Mesenchymal stem cell (in vitro differentiated cells and primary cell): ENCODE measurements at regions not wholly inside any gene's neighbourhood (a gene's known extent, or its start where the extent isn't known, plus 50 kb on each side); places are given as distances from the start of the nearest gene placed in this dataset.
"Not testable (repeated sequence)": the region's sequence is repeated elsewhere in the genome, so short reads cannot be mapped to it uniquely, and the experiment has no call there.

Source experiments
- DNase-seq: peaks from one replicate; pipeline ENCODE4 v3.0.0-alpha.2; 2013
- H2AFZ ChIP-seq: one replicate; pipeline ENCODE4 v1.6.1; 2013; ENCODE audit warnings: low read depth, mild to moderate bottlenecking, control low read depth, inconsistent platforms, low read length, moderate library complexity
- H2AK5ac ChIP-seq: 2 replicates; pipeline ENCODE4 v1.6.1; 2013; ENCODE audit warnings: low read length, moderate library complexity, mild to moderate bottlenecking, inconsistent platforms; ENCODE audit not compliant: severe bottlenecking
- H2BK120ac ChIP-seq: one replicate; pipeline ENCODE4 v1.6.1; 2013; ENCODE audit warnings: low read depth, mild to moderate bottlenecking, inconsistent platforms, low read length, moderate library complexity
- H2BK12ac ChIP-seq, 2 experiments: one replicate each; pipeline ENCODE4 v1.6.1; 2013; ENCODE audit warnings: inconsistent platforms in 2 of 2, low read length in 2 of 2, mild to moderate bottlenecking in 2 of 2, moderate library complexity in 2 of 2, control low read depth in 1 of 2
- H2BK15ac ChIP-seq: one replicate; pipeline ENCODE4 v1.6.1; 2013; ENCODE audit warnings: mild to moderate bottlenecking, low read depth, inconsistent platforms; ENCODE audit not compliant: poor library complexity, severe bottlenecking
- H2BK5ac ChIP-seq: 2 replicates; pipeline ENCODE4 v1.6.1; 2013; ENCODE audit warnings: low read depth, mild to moderate bottlenecking, low read length, control low read depth, inconsistent platforms; ENCODE audit not compliant: poor library complexity, severe bottlenecking
- H3K14ac ChIP-seq, 2 experiments: one replicate each; pipeline ENCODE4 v1.6.1; 2013; ENCODE audit warnings: inconsistent platforms in 2 of 2, low read length in 2 of 2, control low read depth in 1 of 2, mild to moderate bottlenecking in 1 of 2, moderate library complexity in 1 of 2
- H3K18ac ChIP-seq, 2 experiments: one replicate each; pipeline ENCODE4 v1.6.1; 2013; ENCODE audit warnings: inconsistent platforms in 2 of 2, low read length in 2 of 2, control low read depth in 1 of 2, low read depth in 1 of 2, mild to moderate bottlenecking in 1 of 2
- H3K23ac ChIP-seq, 2 experiments: one replicate each; pipeline ENCODE4 v1.6.1; 2013; ENCODE audit warnings: inconsistent platforms in 2 of 2, low read length in 2 of 2, mild to moderate bottlenecking in 2 of 2, moderate library complexity in 2 of 2, control low read depth in 1 of 2
- H3K27ac ChIP-seq: 2 replicates; pipeline ENCODE4 v1.5.1; 2013; ENCODE audit warnings: mild to moderate bottlenecking, moderate library complexity, low read length, control low read depth, inconsistent platforms; ENCODE audit not compliant: poor library complexity, severe bottlenecking
- H3K27me3 ChIP-seq, 2 experiments: 2 replicates each; pipeline versions ENCODE4 v1.6.1 to v1.7.0; 2013; ENCODE audit warnings: low read length in 2 of 2, mild to moderate bottlenecking in 2 of 2, moderate library complexity in 2 of 2, control low read depth in 1 of 2, inconsistent platforms in 1 of 2; ENCODE audit not compliant: control insufficient read depth in 1 of 2, insufficient read depth in 1 of 2
- H3K36me3 ChIP-seq, 2 experiments: 2 replicates each; pipeline versions ENCODE4 v1.6.1 to v1.7.0; 2013; ENCODE audit warnings: low read length in 2 of 2, control low read depth in 1 of 2, inconsistent platforms in 1 of 2, low read depth in 1 of 2, mild to moderate bottlenecking in 1 of 2; ENCODE audit not compliant: insufficient read depth in 2 of 2, control insufficient read depth in 1 of 2
- H3K4ac ChIP-seq, 2 experiments: one replicate each; pipeline ENCODE4 v1.6.1; 2013; ENCODE audit warnings: inconsistent platforms in 2 of 2, low read length in 2 of 2, mild to moderate bottlenecking in 2 of 2, moderate library complexity in 2 of 2, control low read depth in 1 of 2, low read depth in 1 of 2
- H3K4me1 ChIP-seq: 2 replicates; pipeline ENCODE4 v1.6.1; 2013; ENCODE audit warnings: low read depth, low read length, control low read depth; ENCODE audit not compliant: control insufficient read depth, insufficient read depth
- H3K4me2 ChIP-seq: 2 replicates; pipeline ENCODE4 v1.6.1; 2013; ENCODE audit warnings: low read length, mild to moderate bottlenecking, inconsistent platforms; ENCODE audit not compliant: poor library complexity, severe bottlenecking
- H3K4me3 ChIP-seq, 2 experiments: 2 replicates each; pipeline versions ENCODE4 v1.5.1 to v1.7.0; 2013; ENCODE audit warnings: low read length in 2 of 2, mild to moderate bottlenecking in 2 of 2, control low read depth in 1 of 2, low read depth in 1 of 2; ENCODE audit not compliant: insufficient read depth in 1 of 2
- H3K79me1 ChIP-seq: replicated peaks from 2 replicates; pipeline ENCODE4 v1.6.1; 2013; ENCODE audit warnings: mild to moderate bottlenecking, control low read depth, low read length, inconsistent platforms; ENCODE audit not compliant: poor library complexity, severe bottlenecking
- H3K9ac ChIP-seq: 2 replicates; pipeline ENCODE4 v1.7.0; 2013; ENCODE audit warnings: mild to moderate bottlenecking, low read length, moderate library complexity
- H3K9me3 ChIP-seq: 2 replicates; pipeline ENCODE4 v1.7.0; 2013; ENCODE audit warnings: mild to moderate bottlenecking, low read length; ENCODE audit not compliant: control insufficient read depth
- H4K8ac ChIP-seq: one replicate; pipeline ENCODE4 v1.6.1; 2013; ENCODE audit warnings: inconsistent platforms, mild to moderate bottlenecking, low read length, moderate library complexity
- H4K91ac ChIP-seq: one replicate; pipeline ENCODE4 v1.6.1; 2013; ENCODE audit warnings: mild to moderate bottlenecking, low read length, inconsistent platforms
- WGBS: methylation state at CpG from one replicate; pipeline ENCODE4 v1.1.7; 2013; ENCODE audit warnings: mixed read lengths; 5-methylcytosine and 5-hydroxymethylcytosine counted together

- H3K14ac ChIP-seq, DNase-seq, H3K27me3 ChIP-seq, H2AK5ac ChIP-seq, H2BK5ac ChIP-seq, H3K4me1 ChIP-seq, H3K23ac ChIP-seq, H3K4ac ChIP-seq, H3K4me3 ChIP-seq, H3K27ac ChIP-seq, H3K4me2 ChIP-seq, H3K18ac ChIP-seq, H3K9me3 ChIP-seq, H3K9ac ChIP-seq, H4K91ac ChIP-seq, H4K8ac ChIP-seq, H2AFZ ChIP-seq, H2BK12ac ChIP-seq, H2BK15ac ChIP-seq, H3K36me3 ChIP-seq, H3K79me1 ChIP-seq, H2BK120ac ChIP-seq: not testable (repeated sequence)
- WGBS = 90% methylated on average over 8 of the region's 16 CpGs
These were observed 63.8 kb downstream of the NSUN5 start for GRCh38 chr7:73244782-73245311.

DNA sequence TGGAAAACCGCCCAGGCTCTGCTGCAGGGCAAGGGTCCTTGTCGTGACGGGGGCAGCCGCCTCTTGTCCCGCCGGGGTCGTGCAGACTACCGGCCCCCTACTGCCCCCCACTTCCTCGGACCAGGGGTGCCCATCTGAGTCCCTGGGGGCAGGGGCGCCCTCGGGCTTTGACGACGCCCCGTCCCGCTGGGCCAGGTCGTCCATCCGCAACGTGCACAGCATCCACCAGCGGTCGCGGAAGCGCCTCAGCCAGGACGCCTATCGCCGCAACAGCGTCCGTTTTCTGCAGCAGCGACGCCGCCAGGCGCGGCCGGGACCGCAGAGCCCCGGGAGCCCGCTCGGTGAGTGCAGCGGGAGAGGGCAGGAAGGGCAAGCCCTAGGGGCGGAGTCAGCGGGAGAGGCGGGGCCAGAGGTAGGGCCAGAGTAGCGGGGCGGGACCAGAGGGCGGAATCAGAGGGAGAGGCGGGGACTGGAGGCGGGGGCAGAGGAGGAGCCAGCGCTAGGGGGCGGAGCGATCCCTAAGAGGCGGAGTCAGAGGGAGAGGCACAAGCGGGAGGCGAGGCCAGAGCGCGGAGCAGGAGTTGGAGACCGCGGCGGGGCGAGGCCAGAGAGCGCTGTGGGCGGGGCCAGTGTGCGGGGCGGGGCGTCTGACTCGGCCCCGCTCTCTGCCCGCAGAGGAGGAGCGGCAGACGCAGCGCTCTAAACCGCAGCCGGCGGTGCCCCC lies 73.5 kb downstream of the NSUN5 start:
- H3K36me3 ChIP-seq, H3K27ac ChIP-seq, H3K79me1 ChIP-seq, DNase-seq, H2BK12ac ChIP-seq, H3K23ac ChIP-seq, H4K8ac ChIP-seq, H3K27me3 ChIP-seq, H2BK5ac ChIP-seq, H3K4ac ChIP-seq, H2BK120ac ChIP-seq, H4K91ac ChIP-seq, H2BK15ac ChIP-seq, H3K14ac ChIP-seq, H2AK5ac ChIP-seq, H2AFZ ChIP-seq, H3K9ac ChIP-seq, H3K9me3 ChIP-seq, H3K4me1 ChIP-seq: not testable (repeated sequence)
- Histone ChIP-seq H3K4me3 (peak overlapping the region in 1 of 2 experiments; percentile 46), H3K18ac (peak overlapping the region in 1 of 2 experiments; percentile 62), H3K4me2 (peak overlapping the region; percentile 53)
- no CpG with 5 or more reads among the region's 72 CpGs for WGBS

DNA sequence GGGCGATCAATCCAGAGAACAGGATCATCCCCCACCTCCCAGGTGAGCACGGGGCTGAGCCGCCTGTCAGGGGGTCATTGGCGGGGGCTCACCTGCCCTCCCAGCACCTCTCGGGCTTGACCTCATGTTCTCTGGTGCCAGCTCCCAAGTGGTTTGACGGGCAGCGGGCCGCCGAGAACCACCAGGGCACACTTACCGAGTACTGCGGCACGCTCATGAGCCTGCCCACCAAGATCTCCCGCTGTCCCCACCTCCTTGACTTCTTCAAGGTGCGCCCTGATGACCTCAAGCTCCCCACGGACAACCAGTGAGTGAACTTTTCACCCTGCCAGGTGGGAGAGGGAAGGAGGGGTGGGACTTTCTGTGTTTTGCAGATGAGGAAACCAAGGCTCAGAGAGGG lies 82.9 kb downstream of the NSUN5 start:
- not testable (repeated sequence) for H3K27ac ChIP-seq
- 92% methylated on average over 8 of the region's 15 CpGs for WGBS

GRCh38 chr7:73221724-73222123 lies 86.9 kb downstream of the NSUN5 start:
- not testable (repeated sequence) for H3K79me1 ChIP-seq, DNase-seq, H3K4me1 ChIP-seq, H3K4me2 ChIP-seq, H2BK5ac ChIP-seq, H4K8ac ChIP-seq, H2BK15ac ChIP-seq, H2AK5ac ChIP-seq, H3K4me3 ChIP-seq, H3K27ac ChIP-seq, H3K27me3 ChIP-seq, H2AFZ ChIP-seq, H3K4ac ChIP-seq, H3K18ac ChIP-seq, H3K9ac ChIP-seq, H4K91ac ChIP-seq, H3K23ac ChIP-seq, H2BK120ac ChIP-seq, H3K36me3 ChIP-seq, H2BK12ac ChIP-seq, H3K9me3 ChIP-seq, H3K14ac ChIP-seq
- WGBS = no CpG with 5 or more reads among the region's 6 CpGs

More for the DNA sequence above, 82.9 kb downstream of the NSUN5 start:
- not testable (repeated sequence) for H3K4me1 ChIP-seq, H3K18ac ChIP-seq, H2BK12ac ChIP-seq, H3K9me3 ChIP-seq, H2BK5ac ChIP-seq, H2AFZ ChIP-seq, H3K27me3 ChIP-seq, H2BK15ac ChIP-seq, H3K23ac ChIP-seq, H3K36me3 ChIP-seq, H3K14ac ChIP-seq, DNase-seq, H3K4ac ChIP-seq, H4K8ac ChIP-seq, H3K9ac ChIP-seq, H3K79me1 ChIP-seq, H2AK5ac ChIP-seq, H4K91ac ChIP-seq, H3K4me3 ChIP-seq, H3K4me2 ChIP-seq, H2BK120ac ChIP-seq
